GM12874 (cell line): ENCODE measurements at regions not wholly inside any gene's neighbourhood (a gene's known extent, or its start where the extent isn't known, plus 50 kb on each side); places are given as distances from the start of the nearest gene placed in this dataset.

ENCODE experiments used
- CTCF ChIP-seq: IDR thresholded peaks from 2 replicates; pipeline ENCODE4 v1.5.1; 2011; ENCODE audit warnings: low read depth, mild to moderate bottlenecking, control low read depth, low read length, moderate library complexity; ENCODE audit not compliant: insufficient read depth

- TF ChIP-seq CTCF, result no peak
Measured at GRCh38 chr13:76552041-76552772, 334.0 kb downstream of the KCTD12 start.

- TF ChIP-seq CTCF, result no peak
Measured at GRCh38 chr13:76542176-76542575, 344.0 kb downstream of the KCTD12 start.

GRCh38 chr13:76538004-76538403 is 348.2 kb downstream of the KCTD12 start:
- TF ChIP-seq CTCF, result no peak

GRCh38 chr13:76533251-76533650 is 353.0 kb downstream of the KCTD12 start:
- no peak for TF ChIP-seq CTCF

GRCh38 chr13:76527041-76527440 is 359.2 kb downstream of the KCTD12 start:
- TF ChIP-seq CTCF, result no peak

- no peak for TF ChIP-seq CTCF
Measured at GRCh38 chr13:76523740-76524340, 362.4 kb downstream of the KCTD12 start.

GRCh38 chr13:76522083-76522755 is 364.0 kb downstream of the KCTD12 start:
- no peak for TF ChIP-seq CTCF
